ENCODE measurements at regions not wholly inside any gene's neighbourhood (a gene's known extent, or its start where the extent isn't known, plus 50 kb on each side); places are given as distances from the start of the nearest gene placed in this dataset.

GRCh38 chr3:34298653-34299052, 500.2 kb downstream of the PDCD6IP start:
- intact Hi-C loops (cut with micrococcal nuclease), result no loop called here
- H3K36me3 Mint-ChIP-seq, result no peaks in the 10 kb centered on the region
- Histone ChIP-seq H3K9me3 (ENCODE audit: control insufficient read depth in 1 of 2, low read length in 2 of 2) (no peaks in the 10 kb centered on the region), H3K4me1 (ENCODE audit: insufficient read depth, low read length) (no peaks in the 10 kb centered on the region), H3K4me3 (ENCODE audit: low read length in 2 of 2) (no peak overlapping the region), H3K27me3 (ENCODE audit: insufficient read depth, low read length) (no peaks in the 10 kb centered on the region), H3K36me3 (ENCODE audit: insufficient read depth, low read length) (no peaks in the 10 kb centered on the region), H3K27ac (ENCODE audit: low read depth, low read length) (no peak overlapping the region)
- DNase-seq, result no peak
- H3K27ac Mint-ChIP-seq, result no peak overlapping the region
- H3K27me3 Mint-ChIP-seq, result peaks cover 0 to 3% of the 10 kb centered on the region in 2 donors
- no peaks in the 10 kb centered on the region for H3K4me1 Mint-ChIP-seq
- H3K9me3 Mint-ChIP-seq, result no peaks in the 10 kb centered on the region
- CTCF ChIA-PET (ENCODE audit: partially characterized antibody), result no interaction called here
- no peak overlapping the region for H3K4me3 Mint-ChIP-seq
- POLR2A ChIA-PET (ENCODE audit: partially characterized antibody), result no interaction called here

- peaks cover 0 to 2% (median 0%) of the 10 kb centered on the region in 4 donors for H3K4me1 Mint-ChIP-seq
- H3K4me1 ChIP-seq (ENCODE audit: insufficient read depth, low read length), result no peaks in the 10 kb centered on the region
- H3K27me3 ChIP-seq (ENCODE audit: insufficient read depth, low read length), result no peaks in the 10 kb centered on the region
- H3K4me3 Mint-ChIP-seq, result no peak overlapping the region
- H3K36me3 ChIP-seq (ENCODE audit: insufficient read depth, low read length), result no peaks in the 10 kb centered on the region
- intact Hi-C loops (cut with micrococcal nuclease), result no loop called here
- peaks cover 0 to 3% of the 10 kb centered on the region in 2 donors for H3K27me3 Mint-ChIP-seq
- no peak for DNase-seq
- POLR2A ChIA-PET (ENCODE audit: partially characterized antibody), result no interaction called here
- no peaks in the 10 kb centered on the region for H3K9me3 Mint-ChIP-seq
- no peaks in the 10 kb centered on the region for H3K36me3 Mint-ChIP-seq
- no peak overlapping the region for H3K27ac Mint-ChIP-seq
- H3K4me3 ChIP-seq (ENCODE audit: low read length in 2 of 2), result no peak overlapping the region
- no peak overlapping the region for H3K27ac ChIP-seq (ENCODE audit: low read depth, low read length)
- CTCF ChIA-PET (ENCODE audit: partially characterized antibody), result no interaction called here
- H3K9me3 ChIP-seq (ENCODE audit: control insufficient read depth in 1 of 2, low read length in 2 of 2), result no peaks in the 10 kb centered on the region
Measured at GRCh38 chr3:34300621-34301020, 502.2 kb downstream of the PDCD6IP start.

- Histone ChIP-seq H3K4me1 (ENCODE audit: insufficient read depth, low read length) (no peaks in the 10 kb centered on the region), H3K36me3 (ENCODE audit: insufficient read depth, low read length) (no peaks in the 10 kb centered on the region), H3K9me3 (ENCODE audit: control insufficient read depth in 1 of 2, low read length in 2 of 2) (no peaks in the 10 kb centered on the region), H3K4me3 (ENCODE audit: low read length in 2 of 2) (no peak overlapping the region), H3K27ac (ENCODE audit: low read depth, low read length) (no peak overlapping the region), H3K27me3 (ENCODE audit: insufficient read depth, low read length) (no peaks in the 10 kb centered on the region)
- CTCF ChIA-PET (ENCODE audit: partially characterized antibody), result no interaction called here
- Mint-ChIP-seq H3K9me3 (no peaks in the 10 kb centered on the region), H3K27me3 (peaks cover 0 to 3% of the 10 kb centered on the region in 2 donors), H3K4me1 (peaks cover 0 to 2% (median 0%) of the 10 kb centered on the region in 4 donors), H3K27ac (no peak overlapping the region), H3K36me3 (no peaks in the 10 kb centered on the region), H3K4me3 (no peak overlapping the region)
- POLR2A ChIA-PET (ENCODE audit: partially characterized antibody), result no interaction called here
- intact Hi-C loops (cut with micrococcal nuclease), result no loop called here
- DNase-seq, result no peak
Measured at GRCh38 chr3:34301313-34301712, 502.9 kb downstream of the PDCD6IP start.

- no peak overlapping the region for H3K4me3 ChIP-seq (ENCODE audit: low read length in 2 of 2)
- no peaks in the 10 kb centered on the region for H3K4me1 ChIP-seq (ENCODE audit: insufficient read depth, low read length)
- H3K27me3 ChIP-seq (ENCODE audit: insufficient read depth, low read length), result no peaks in the 10 kb centered on the region
- H3K27ac ChIP-seq (ENCODE audit: low read depth, low read length), result no peak overlapping the region
- ChIA-PET POLR2A (ENCODE audit: partially characterized antibody) (no interaction called here), CTCF (ENCODE audit: partially characterized antibody) (interaction anchor here (0.7 kb wide), 1 partner anchor 74 kb away, joined by 3 read pairs; no protein-coding TSS in a partner anchor)
- no peak for DNase-seq
- H3K4me1 Mint-ChIP-seq, result peaks cover 0 to 2% (median 0%) of the 10 kb centered on the region in 4 donors
- H3K36me3 Mint-ChIP-seq, result no peaks in the 10 kb centered on the region
- H3K4me3 Mint-ChIP-seq, result no peak overlapping the region
- no peaks in the 10 kb centered on the region for H3K36me3 ChIP-seq (ENCODE audit: insufficient read depth, low read length)
- H3K9me3 Mint-ChIP-seq, result peaks cover 0 to 5% (median 0%) of the 10 kb centered on the region in 8 donors
- intact Hi-C loops (cut with micrococcal nuclease), result no loop called here
- H3K27ac Mint-ChIP-seq, result no peak overlapping the region
- no peaks in the 10 kb centered on the region for H3K9me3 ChIP-seq (ENCODE audit: control insufficient read depth in 1 of 2, low read length in 2 of 2)
- H3K27me3 Mint-ChIP-seq, result peaks cover 0 to 2% of the 10 kb centered on the region in 2 donors
Measured at GRCh38 chr3:34305266-34305665, 506.8 kb downstream of the PDCD6IP start.

GRCh38 chr3:34312684-34313083, 514.3 kb downstream of the PDCD6IP start:
- H3K4me1 Mint-ChIP-seq, result no peaks in the 10 kb centered on the region
- CTCF ChIA-PET (ENCODE audit: partially characterized antibody), result no interaction called here

GRCh38 chr3:34319881-34320280, 521.5 kb downstream of the PDCD6IP start:
- no peaks in the 10 kb centered on the region for H3K27me3 ChIP-seq (ENCODE audit: insufficient read depth, low read length)
- Mint-ChIP-seq H3K4me3 (no peak overlapping the region), H3K36me3 (no peaks in the 10 kb centered on the region), H3K4me1 (no peaks in the 10 kb centered on the region), H3K27me3 (peaks cover 0 to 3% of the 10 kb centered on the region in 2 donors), H3K27ac (no peak overlapping the region), H3K9me3 (peaks cover 2 to 9% (median 5%) of the 10 kb centered on the region in 8 donors)
- no peaks in the 10 kb centered on the region for H3K9me3 ChIP-seq (ENCODE audit: control insufficient read depth in 1 of 2, low read length in 2 of 2)
- no peak for DNase-seq
- H3K4me3 ChIP-seq (ENCODE audit: low read length in 2 of 2), result no peak overlapping the region
- no peak overlapping the region for H3K27ac ChIP-seq (ENCODE audit: low read depth, low read length)
- no peaks in the 10 kb centered on the region for H3K4me1 ChIP-seq (ENCODE audit: insufficient read depth, low read length)
- ChIA-PET POLR2A (ENCODE audit: partially characterized antibody) (no interaction called here), CTCF (ENCODE audit: partially characterized antibody) (no interaction called here)
- no peaks in the 10 kb centered on the region for H3K36me3 ChIP-seq (ENCODE audit: insufficient read depth, low read length)
- intact Hi-C loops (cut with micrococcal nuclease), result no loop called here

More at GRCh38 chr3:34312684-34313083, 514.3 kb downstream of the PDCD6IP start:
- Mint-ChIP-seq H3K27ac (no peak overlapping the region), H3K27me3 (no peaks in the 10 kb centered on the region), H3K36me3 (no peaks in the 10 kb centered on the region), H3K4me3 (no peak overlapping the region), H3K9me3 (peaks cover 0 to 8% (median 3%) of the 10 kb centered on the region in 8 donors)
- no peaks in the 10 kb centered on the region for H3K27me3 ChIP-seq (ENCODE audit: insufficient read depth, low read length)
- DNase-seq, result no peak
- H3K4me1 ChIP-seq (ENCODE audit: insufficient read depth, low read length), result no peaks in the 10 kb centered on the region
- POLR2A ChIA-PET (ENCODE audit: partially characterized antibody), result no interaction called here
- H3K4me3 ChIP-seq (ENCODE audit: low read length in 2 of 2), result no peak overlapping the region
- no peaks in the 10 kb centered on the region for H3K9me3 ChIP-seq (ENCODE audit: control insufficient read depth in 1 of 2, low read length in 2 of 2)
- H3K27ac ChIP-seq (ENCODE audit: low read depth, low read length), result no peak overlapping the region
- no peaks in the 10 kb centered on the region for H3K36me3 ChIP-seq (ENCODE audit: insufficient read depth, low read length)
- intact Hi-C loops (cut with micrococcal nuclease), result no loop called here

GRCh38 chr3:34323517-34323916, 525.1 kb downstream of the PDCD6IP start:
- Mint-ChIP-seq H3K4me1 (no peaks in the 10 kb centered on the region), H3K27ac (no peak overlapping the region), H3K9me3 (peaks cover 0 to 2% (median 0%) of the 10 kb centered on the region in 8 donors), H3K27me3 (peaks cover 0 to 3% of the 10 kb centered on the region in 2 donors), H3K36me3 (no peaks in the 10 kb centered on the region), H3K4me3 (no peak overlapping the region)
- H3K27ac ChIP-seq (ENCODE audit: low read depth, low read length), result no peak overlapping the region
- ChIA-PET CTCF (ENCODE audit: partially characterized antibody) (no interaction called here), POLR2A (ENCODE audit: partially characterized antibody) (no interaction called here)
- no peak overlapping the region for H3K4me3 ChIP-seq (ENCODE audit: low read length in 2 of 2)
- intact Hi-C loops (cut with micrococcal nuclease), result no loop called here
- no peaks in the 10 kb centered on the region for H3K4me1 ChIP-seq (ENCODE audit: insufficient read depth, low read length)
- H3K36me3 ChIP-seq (ENCODE audit: insufficient read depth, low read length), result no peaks in the 10 kb centered on the region
- no peaks in the 10 kb centered on the region for H3K27me3 ChIP-seq (ENCODE audit: insufficient read depth, low read length)
- DNase-seq, result no peak
- H3K9me3 ChIP-seq (ENCODE audit: control insufficient read depth in 1 of 2, low read length in 2 of 2), result no peaks in the 10 kb centered on the region

- Mint-ChIP-seq H3K27me3 (no peaks in the 10 kb centered on the region), H3K9me3 (no peaks in the 10 kb centered on the region), H3K4me3 (no peak overlapping the region), H3K4me1 (no peaks in the 10 kb centered on the region), H3K27ac (no peak overlapping the region), H3K36me3 (no peaks in the 10 kb centered on the region)
- Histone ChIP-seq H3K4me1 (ENCODE audit: insufficient read depth, low read length) (no peaks in the 10 kb centered on the region), H3K9me3 (ENCODE audit: control insufficient read depth in 1 of 2, low read length in 2 of 2) (no peaks in the 10 kb centered on the region), H3K4me3 (ENCODE audit: low read length in 2 of 2) (no peak overlapping the region), H3K27ac (ENCODE audit: low read depth, low read length) (no peak overlapping the region), H3K36me3 (ENCODE audit: insufficient read depth, low read length) (no peaks in the 10 kb centered on the region), H3K27me3 (ENCODE audit: insufficient read depth, low read length) (no peaks in the 10 kb centered on the region)
- DNase-seq, result no peak
- intact Hi-C loops (cut with micrococcal nuclease), result no loop called here
- POLR2A ChIA-PET (ENCODE audit: partially characterized antibody), result no interaction called here
- CTCF ChIA-PET (ENCODE audit: partially characterized antibody), result no interaction called here
Measured at GRCh38 chr3:34346656-34347055, 548.2 kb downstream of the PDCD6IP start.
